Caco-2 (cell line): ENCODE measurements at regions not wholly inside any gene's neighbourhood (a gene's known extent, or its start where the extent isn't known, plus 50 kb on each side); places are given as distances from the start of the nearest gene placed in this dataset.

Source experiments
- BruUV-seq: library from RNA; stranded (reverse); fragments of 400-500 nt; replicated peaks from 2 replicates; lab custom pipeline; 2021; lab: Mats Ljungman, UMichigan
- CTCF ChIA-PET: fragments of 300-600 bp; sonication (Branson Sonifier 250); formaldehyde crosslinking; loops from one replicate; lab custom pipeline; 2022; ENCODE audit warnings: antibody characterized with exemption; lab: Charles Lee
- POLR2A ChIA-PET: fragments of 300-600 bp; sonication (Branson Sonifier 250); formaldehyde crosslinking; loops from one replicate; lab custom pipeline; 2022; ENCODE audit warnings: antibody characterized with exemption; lab: Charles Lee
- DNase-seq, 2 experiments: peaks; one replicate each; pipeline versions ENCODE4 v3.0.0 to v3.0.0-alpha.2; 2020 to 2022
- H3K27me3 ChIP-seq: replicated peaks from 2 replicates; pipeline ENCODE4 v1.6.0; 2011; ENCODE audit warnings: low read length; ENCODE audit not compliant: control insufficient read depth, insufficient read depth
- H3K36me3 ChIP-seq: 2 replicates; pipeline ENCODE4 v1.5.1; 2011; ENCODE audit warnings: low read length; ENCODE audit not compliant: control insufficient read depth, insufficient read depth
- H3K4me1 ChIP-seq: fragments of 250-450 bp; sonication (Bioruptor Pico); 2 replicates; pipeline ENCODE4 v1.5.1; 2020; ENCODE audit warnings: mild to moderate bottlenecking
- H3K4me3 ChIP-seq: 2 replicates; pipeline ENCODE4 v1.5.1; 2011; ENCODE audit warnings: low read depth, mild to moderate bottlenecking, control low read depth, low read length
- H3K9me3 ChIP-seq: fragments of 250-450 bp; sonication (Bioruptor Pico); 2 replicates; pipeline ENCODE4 v1.5.1; 2020; ENCODE audit warnings: mild to moderate bottlenecking, moderate library complexity
- H3K27ac Mint-ChIP-seq: one replicate; pipeline ENCODE4 v1.8.0; 2022; ENCODE audit warnings: mixed read lengths; ENCODE audit not compliant: unreplicated experiment
- H3K27me3 Mint-ChIP-seq: one replicate; pipeline ENCODE4 v1.8.0; 2022; ENCODE audit warnings: mixed read lengths; ENCODE audit not compliant: insufficient read depth, unreplicated experiment
- H3K36me3 Mint-ChIP-seq: one replicate; pipeline ENCODE4 v1.8.0; 2022; ENCODE audit warnings: mild to moderate bottlenecking, mixed read lengths; ENCODE audit not compliant: insufficient read depth, unreplicated experiment
- H3K4me1 Mint-ChIP-seq: one replicate; pipeline ENCODE4 v1.8.0; 2022; ENCODE audit warnings: low read depth, mixed read lengths; ENCODE audit not compliant: unreplicated experiment
- H3K4me3 Mint-ChIP-seq: one replicate; pipeline ENCODE4 v1.8.0; 2022; ENCODE audit warnings: mild to moderate bottlenecking, moderate library complexity, mixed read lengths; ENCODE audit not compliant: unreplicated experiment
- H3K9me3 Mint-ChIP-seq: one replicate; pipeline ENCODE4 v1.8.0; 2022; ENCODE audit warnings: mixed read lengths; ENCODE audit not compliant: unreplicated experiment
- intact Hi-C: fragments of 100-400 bp; cut with micrococcal nuclease; formaldehyde crosslinking; loops from one replicate; pipeline ENCODE4 v1.10.0; 2022; ENCODE audit not compliant: unreplicated experiment
- TF ChIP-seq, protein P1 (sequence below), 2 experiments: fragments of 200-600 bp in 1 of 2; IDR thresholded peaks; 1 replicate in 1 of 2; 2 replicates in 1 of 2; pipeline versions ENCODE4 v1.5.1 to v1.8.0; 2011 to 2022; ENCODE audit warnings: antibody characterized with exemption in 1 of 2, control low read depth in 1 of 2, inconsistent platforms in 1 of 2, low read depth in 1 of 2, low read length in 1 of 2, mild to moderate bottlenecking in 1 of 2, moderate library complexity in 1 of 2; ENCODE audit not compliant: insufficient read depth in 1 of 2, severe bottlenecking in 1 of 2, unreplicated experiment in 1 of 2

DNA sequence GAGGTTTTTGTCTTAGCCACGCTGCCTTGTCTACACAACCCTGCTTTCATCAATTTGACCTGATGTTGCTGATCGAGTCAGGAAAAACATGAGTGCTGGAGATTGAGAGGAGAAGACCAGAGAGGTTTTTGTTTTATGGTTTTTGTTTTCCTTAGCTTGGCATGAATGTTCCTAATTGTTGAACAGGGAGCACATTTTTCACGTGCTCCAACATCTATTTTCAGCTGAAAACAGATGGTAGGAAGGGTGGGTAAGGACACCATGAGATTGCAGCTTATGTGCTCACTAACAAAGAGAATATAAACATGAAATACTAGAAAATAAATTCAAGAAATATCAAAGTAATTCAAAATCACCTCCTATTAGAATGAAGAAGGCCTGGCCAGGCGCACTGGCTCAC, 79.9 kb upstream of the LMCD1 start:
- Histone ChIP-seq H3K4me1 (no peaks in the 10 kb centered on the region), H3K36me3 (no peaks in the 10 kb centered on the region), H3K27me3 (no peaks in the 10 kb centered on the region), H3K4me3 (no peak overlapping the region), H3K9me3 (peaks cover 8% of the 10 kb centered on the region; the same call in 1 of the 2 replicates)
- Mint-ChIP-seq H3K27ac (no peak overlapping the region), H3K36me3 (no peaks in the 10 kb centered on the region), H3K4me3 (no peak overlapping the region), H3K27me3 (no peaks in the 10 kb centered on the region), H3K9me3 (peaks cover 10% of the 10 kb centered on the region), H3K4me1 (no peaks in the 10 kb centered on the region)
- intact Hi-C loops: no loop called here
- TF ChIP-seq, protein P1, sequence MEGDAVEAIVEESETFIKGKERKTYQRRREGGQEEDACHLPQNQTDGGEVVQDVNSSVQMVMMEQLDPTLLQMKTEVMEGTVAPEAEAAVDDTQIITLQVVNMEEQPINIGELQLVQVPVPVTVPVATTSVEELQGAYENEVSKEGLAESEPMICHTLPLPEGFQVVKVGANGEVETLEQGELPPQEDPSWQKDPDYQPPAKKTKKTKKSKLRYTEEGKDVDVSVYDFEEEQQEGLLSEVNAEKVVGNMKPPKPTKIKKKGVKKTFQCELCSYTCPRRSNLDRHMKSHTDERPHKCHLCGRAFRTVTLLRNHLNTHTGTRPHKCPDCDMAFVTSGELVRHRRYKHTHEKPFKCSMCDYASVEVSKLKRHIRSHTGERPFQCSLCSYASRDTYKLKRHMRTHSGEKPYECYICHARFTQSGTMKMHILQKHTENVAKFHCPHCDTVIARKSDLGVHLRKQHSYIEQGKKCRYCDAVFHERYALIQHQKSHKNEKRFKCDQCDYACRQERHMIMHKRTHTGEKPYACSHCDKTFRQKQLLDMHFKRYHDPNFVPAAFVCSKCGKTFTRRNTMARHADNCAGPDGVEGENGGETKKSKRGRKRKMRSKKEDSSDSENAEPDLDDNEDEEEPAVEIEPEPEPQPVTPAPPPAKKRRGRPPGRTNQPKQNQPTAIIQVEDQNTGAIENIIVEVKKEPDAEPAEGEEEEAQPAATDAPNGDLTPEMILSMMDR (IDR thresholded peaks at IDR 0.05; ENCODE audit: insufficient read depth in 1 of 2, low read depth in 1 of 2, low read length in 1 of 2, severe bottlenecking in 1 of 2, unreplicated experiment in 1 of 2): no peak
- ChIA-PET POLR2A (no interaction called here), CTCF (no interaction called here)
- no TSS peak for BruUV-seq
- no peak for DNase-seq

- H3K27ac Mint-ChIP-seq: no peak overlapping the region
- CTCF ChIA-PET: interaction anchor here (0.7 kb wide), 1 partner anchor 99 kb away, joined by 3 read pairs; no protein-coding TSS in a partner anchor
- no peaks in the 10 kb centered on the region for H3K4me1 Mint-ChIP-seq
- no TSS peak for BruUV-seq
- no peaks in the 10 kb centered on the region for H3K27me3 Mint-ChIP-seq
- Histone ChIP-seq H3K27me3 (no peaks in the 10 kb centered on the region), H3K9me3 (peaks cover 8% of the 10 kb centered on the region; the same call in 1 of the 2 replicates), H3K36me3 (no peaks in the 10 kb centered on the region), H3K4me3 (no peak overlapping the region), H3K4me1 (no peaks in the 10 kb centered on the region)
- H3K36me3 Mint-ChIP-seq: no peaks in the 10 kb centered on the region
- DNase-seq: no peak
- TF ChIP-seq, protein P1 (IDR thresholded peaks at IDR 0.05; ENCODE audit: insufficient read depth in 1 of 2, low read depth in 1 of 2, low read length in 1 of 2, severe bottlenecking in 1 of 2, unreplicated experiment in 1 of 2): no peak
- intact Hi-C loops: no loop called here
- peaks cover 10% of the 10 kb centered on the region for H3K9me3 Mint-ChIP-seq
- no peak overlapping the region for H3K4me3 Mint-ChIP-seq
- POLR2A ChIA-PET: no interaction called here
These were observed 78.3 kb upstream of the LMCD1 start for GRCh38 chr3:8423307-8423706.

DNA sequence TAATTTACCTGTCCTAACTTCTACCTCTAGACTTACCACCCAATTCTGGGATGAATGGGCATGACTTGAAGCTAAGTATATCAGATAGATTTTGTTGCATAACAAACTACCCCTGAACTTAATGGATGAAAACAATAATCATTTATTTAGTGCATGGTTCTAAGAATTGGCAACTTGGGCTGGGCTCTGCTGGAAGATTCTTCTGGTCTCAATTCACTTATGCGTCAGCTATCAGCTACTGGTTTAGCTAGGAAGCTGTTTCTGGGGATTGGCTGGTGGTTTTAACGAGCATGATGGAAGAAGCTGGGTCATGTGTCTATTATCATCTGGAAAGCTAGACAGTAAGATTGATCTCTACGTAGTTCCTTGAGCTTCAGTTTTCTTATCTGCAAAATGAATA, 77.3 kb upstream of the LMCD1 start:
- no peaks in the 10 kb centered on the region for H3K27me3 Mint-ChIP-seq
- no peak for DNase-seq
- intact Hi-C loops: no loop called here
- H3K9me3 Mint-ChIP-seq: peaks cover 10% of the 10 kb centered on the region
- no peaks in the 10 kb centered on the region for H3K36me3 Mint-ChIP-seq
- no TSS peak for BruUV-seq
- no peaks in the 10 kb centered on the region for H3K4me1 ChIP-seq
- no peaks in the 10 kb centered on the region for H3K4me1 Mint-ChIP-seq
- H3K4me3 ChIP-seq: no peak overlapping the region
- POLR2A ChIA-PET: no interaction called here
- H3K4me3 Mint-ChIP-seq: no peak overlapping the region
- TF ChIP-seq, protein P1 (IDR thresholded peaks at IDR 0.05; ENCODE audit: insufficient read depth in 1 of 2, low read depth in 1 of 2, low read length in 1 of 2, severe bottlenecking in 1 of 2, unreplicated experiment in 1 of 2): no peak
- no peak overlapping the region for H3K27ac Mint-ChIP-seq
- no peaks in the 10 kb centered on the region for H3K27me3 ChIP-seq
- CTCF ChIA-PET: no interaction called here
- no peaks in the 10 kb centered on the region for H3K36me3 ChIP-seq
- peaks cover 8% of the 10 kb centered on the region; the same call in 1 of the 2 replicates for H3K9me3 ChIP-seq
